Vagina (tissue), 2 donors: ENCODE measurements at regions not wholly inside any gene's neighbourhood (a gene's known extent, or its start where the extent isn't known, plus 50 kb on each side); places are given as distances from the start of the nearest gene placed in this dataset.

Source experiments
- POLR2A ChIP-seq, 2 donors: fragments of 450-650 bp; IDR thresholded peaks; one replicate each; pipeline ENCODE4 v1.6.1; 2017; ENCODE audit warnings: antibody characterized with exemption in 2 of 2, mild to moderate bottlenecking in 2 of 2, moderate library complexity in 2 of 2
- POLR2AphosphoS5 ChIP-seq, 2 donors: sonication (generic); formaldehyde crosslinking; IDR thresholded peaks; one replicate each; pipeline ENCODE4 v1.9.0; 2017; ENCODE audit warnings: antibody characterized with exemption in 2 of 2, mild to moderate bottlenecking in 2 of 2, low read depth in 1 of 2; ENCODE audit not compliant: insufficient read depth in 1 of 2
- TF ChIP-seq, protein P1 (sequence below), 3 experiments: fragments of 450-650 bp in 2 of 3; fragments of 200-600 bp in 1 of 3; sonication (generic) in 1 of 3; IDR thresholded peaks; one replicate each; pipeline ENCODE4 v1.5.1; 2017 to 2019; ENCODE audit warnings: antibody characterized with exemption in 3 of 3, mild to moderate bottlenecking in 2 of 3, moderate library complexity in 2 of 3

GRCh38 chr21:35191128-35191527 is 142.0 kb upstream of the RUNX1 start:
- no peak for TF ChIP-seq POLR2AphosphoS5 (IDR thresholded peaks at IDR 0.05; ENCODE audit: insufficient read depth in 1 of 2, low read depth in 1 of 2)
- TF ChIP-seq, protein P1, sequence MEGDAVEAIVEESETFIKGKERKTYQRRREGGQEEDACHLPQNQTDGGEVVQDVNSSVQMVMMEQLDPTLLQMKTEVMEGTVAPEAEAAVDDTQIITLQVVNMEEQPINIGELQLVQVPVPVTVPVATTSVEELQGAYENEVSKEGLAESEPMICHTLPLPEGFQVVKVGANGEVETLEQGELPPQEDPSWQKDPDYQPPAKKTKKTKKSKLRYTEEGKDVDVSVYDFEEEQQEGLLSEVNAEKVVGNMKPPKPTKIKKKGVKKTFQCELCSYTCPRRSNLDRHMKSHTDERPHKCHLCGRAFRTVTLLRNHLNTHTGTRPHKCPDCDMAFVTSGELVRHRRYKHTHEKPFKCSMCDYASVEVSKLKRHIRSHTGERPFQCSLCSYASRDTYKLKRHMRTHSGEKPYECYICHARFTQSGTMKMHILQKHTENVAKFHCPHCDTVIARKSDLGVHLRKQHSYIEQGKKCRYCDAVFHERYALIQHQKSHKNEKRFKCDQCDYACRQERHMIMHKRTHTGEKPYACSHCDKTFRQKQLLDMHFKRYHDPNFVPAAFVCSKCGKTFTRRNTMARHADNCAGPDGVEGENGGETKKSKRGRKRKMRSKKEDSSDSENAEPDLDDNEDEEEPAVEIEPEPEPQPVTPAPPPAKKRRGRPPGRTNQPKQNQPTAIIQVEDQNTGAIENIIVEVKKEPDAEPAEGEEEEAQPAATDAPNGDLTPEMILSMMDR (IDR thresholded peaks at IDR 0.05) = no peak
- no peak for TF ChIP-seq POLR2A (IDR thresholded peaks at IDR 0.05)
